ENCODE measurements at regions not wholly inside any gene's neighbourhood (a gene's known extent, or its start where the extent isn't known, plus 50 kb on each side); places are given as distances from the start of the nearest gene placed in this dataset.
"Not testable (repeated sequence)": the region's sequence is repeated elsewhere in the genome, so short reads cannot be mapped to it uniquely, and the experiment has no call there.

DNA sequence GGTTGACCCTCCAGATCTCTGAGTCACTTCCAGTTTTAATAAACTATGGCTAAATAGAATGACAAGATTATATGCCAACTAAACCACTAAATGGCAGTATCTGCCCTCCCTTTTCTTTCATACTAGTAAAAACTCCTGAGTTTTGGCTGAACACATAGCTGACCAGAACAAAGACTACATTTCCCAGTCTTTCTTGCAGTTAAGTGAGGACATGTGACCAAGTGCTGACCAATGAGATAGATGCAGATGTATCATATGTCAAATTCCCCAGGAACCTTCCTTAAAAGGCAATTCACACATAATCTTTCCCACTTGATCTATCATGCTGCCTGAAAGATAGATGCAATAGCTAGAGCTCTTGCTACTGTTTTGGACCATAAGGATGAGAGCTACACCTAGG lies 191.3 kb downstream of the SHOX2 start:
- in situ Hi-C loops (cut with HindIII; ENCODE audit: low sequenced_read_pairs): no loop called here
- H3K4me3 ChIP-seq (ENCODE audit: low read depth, low read length): no peak overlapping the region
- DNase-seq (ENCODE audit: low read depth): no peak
- no peak for TF ChIP-seq CTCF (IDR thresholded peaks at IDR 0.05; ENCODE audit: low read depth, low read length, missing control alignments)

DNA sequence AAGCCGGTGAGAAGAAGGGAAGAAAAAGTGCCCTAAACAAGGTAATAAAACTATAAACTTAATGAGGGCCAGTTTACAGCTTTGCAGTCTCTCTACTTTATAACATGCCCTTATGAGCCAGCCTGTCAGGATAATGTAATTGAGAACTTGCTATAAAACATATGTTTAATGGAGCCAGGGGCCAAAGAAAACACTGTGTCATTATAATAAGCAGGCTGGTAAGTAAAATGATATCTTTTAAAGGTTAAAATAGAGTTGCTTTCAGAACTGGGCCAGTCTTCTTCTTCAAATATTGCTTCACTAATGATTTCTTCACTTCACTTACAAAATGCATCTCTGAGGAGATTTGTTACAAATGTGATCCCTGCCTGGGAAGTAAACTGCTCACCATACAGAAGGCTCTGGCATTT lies 192.5 kb downstream of the SHOX2 start:
- in situ Hi-C loops (cut with HindIII; ENCODE audit: low sequenced_read_pairs): no loop called here
- DNase-seq (ENCODE audit: low read depth): no peak
- TF ChIP-seq CTCF (IDR thresholded peaks at IDR 0.05; ENCODE audit: low read depth, low read length, missing control alignments): no peak
- H3K4me3 ChIP-seq (ENCODE audit: low read depth, low read length): no peak overlapping the region

GRCh38 chr3:157912514-157913451 lies 193.4 kb downstream of the SHOX2 start:
- DNase-seq (ENCODE audit: low read depth): no peak
- in situ Hi-C loops (cut with HindIII; ENCODE audit: low sequenced_read_pairs): no loop called here
- no peak for TF ChIP-seq CTCF (IDR thresholded peaks at IDR 0.05; ENCODE audit: low read depth, low read length, missing control alignments)

GRCh38 chr3:157906627-157907026 lies 199.6 kb downstream of the SHOX2 start:
- H3K4me3 ChIP-seq (ENCODE audit: low read depth, low read length): no peak overlapping the region
- no peak for TF ChIP-seq CTCF (IDR thresholded peaks at IDR 0.05; ENCODE audit: low read depth, low read length, missing control alignments)
- no peak for DNase-seq (ENCODE audit: low read depth)
- in situ Hi-C loops (cut with HindIII; ENCODE audit: low sequenced_read_pairs): no loop called here

More at GRCh38 chr3:157912514-157913451, 193.4 kb downstream of the SHOX2 start:
- no peak overlapping the region for H3K4me3 ChIP-seq (ENCODE audit: low read depth, low read length)

GRCh38 chr3:157905885-157906284 lies 200.3 kb downstream of the SHOX2 start:
- TF ChIP-seq CTCF (IDR thresholded peaks at IDR 0.05; ENCODE audit: low read depth, low read length, missing control alignments): no peak
- DNase-seq (ENCODE audit: low read depth): no peak
- in situ Hi-C loops (cut with HindIII; ENCODE audit: low sequenced_read_pairs): no loop called here

DNA sequence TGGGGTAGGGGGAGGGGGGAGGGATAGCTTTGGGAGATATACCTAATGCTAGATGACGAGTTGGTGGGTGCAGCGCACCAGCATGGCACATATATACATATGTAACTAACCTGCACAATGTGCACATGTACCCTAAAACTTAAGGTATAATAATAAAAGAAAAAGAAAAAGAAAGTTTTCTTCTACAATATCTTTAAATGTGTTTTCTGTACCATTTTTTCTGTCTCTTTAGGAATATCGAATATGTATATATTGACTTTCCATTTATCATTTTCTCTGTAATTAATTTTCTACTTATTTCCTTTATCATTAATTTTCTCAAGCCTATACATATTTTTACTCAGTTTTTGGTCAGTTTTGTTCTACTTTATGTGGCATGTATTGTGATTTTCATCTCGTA lies 203.5 kb downstream of the SHOX2 start:
- DNase-seq (ENCODE audit: low read depth); in situ Hi-C loops (cut with HindIII; ENCODE audit: low sequenced_read_pairs); H3K4me3 ChIP-seq (ENCODE audit: low read depth, low read length): not testable (repeated sequence)

More at GRCh38 chr3:157905885-157906284, 200.3 kb downstream of the SHOX2 start:
- no peak overlapping the region for H3K4me3 ChIP-seq (ENCODE audit: low read depth, low read length)

GRCh38 chr3:157888040-157888439 lies 218.2 kb downstream of the SHOX2 start:
- H3K4me3 ChIP-seq (ENCODE audit: low read depth, low read length): no peak overlapping the region
- DNase-seq (ENCODE audit: low read depth): no peak
- TF ChIP-seq CTCF (IDR thresholded peaks at IDR 0.05; ENCODE audit: low read depth, low read length, missing control alignments): no peak
- in situ Hi-C loops (cut with HindIII; ENCODE audit: low sequenced_read_pairs): no loop called here

All from astrocyte of the cerebellum (primary cell).